HG03103 (cell line): ENCODE measurements at regions not wholly inside any gene's neighbourhood (a gene's known extent, or its start where the extent isn't known, plus 50 kb on each side); places are given as distances from the start of the nearest gene placed in this dataset.
"Not testable (repeated sequence)": the region's sequence is repeated elsewhere in the genome, so short reads cannot be mapped to it uniquely, and the experiment has no call there.

Experiments used
- ATAC-seq: cut with Tn5 transposase; IDR thresholded peaks from one replicate; pipeline ENCODE4 v1.9.1; 2021; ENCODE audit warnings: low read depth; ENCODE audit not compliant: unreplicated experiment

DNA sequence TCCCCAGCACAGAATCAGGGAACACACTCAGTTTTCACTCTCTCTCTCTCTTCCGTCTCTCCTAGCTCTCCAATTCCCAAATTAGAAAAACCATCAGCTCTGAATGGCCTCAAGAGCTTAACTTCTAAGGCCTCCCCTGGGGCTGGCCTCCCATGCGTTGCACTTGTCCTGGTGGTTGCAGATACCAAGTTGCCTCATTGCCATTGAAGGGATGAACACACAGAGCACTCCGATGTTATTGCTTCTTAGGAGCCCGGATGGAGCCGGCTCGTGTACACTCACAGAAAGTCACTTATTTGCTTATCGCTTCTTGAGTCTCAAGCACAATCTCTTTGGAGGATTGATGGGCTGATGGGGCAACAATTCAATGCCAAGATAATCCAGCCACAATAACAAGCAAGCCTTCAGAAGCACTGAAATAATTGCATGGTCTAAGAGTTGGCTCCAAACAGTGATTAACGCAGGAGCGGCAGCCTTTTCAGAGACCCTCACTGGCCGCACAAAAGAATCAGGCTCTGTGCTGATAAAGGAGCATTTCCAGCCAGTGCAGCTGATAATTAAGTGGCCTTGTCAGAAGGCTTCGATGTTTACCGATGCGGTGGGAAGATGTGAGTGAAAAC lies 175.8 kb upstream of the TMEM132C start:
- ATAC-seq = no peak

DNA sequence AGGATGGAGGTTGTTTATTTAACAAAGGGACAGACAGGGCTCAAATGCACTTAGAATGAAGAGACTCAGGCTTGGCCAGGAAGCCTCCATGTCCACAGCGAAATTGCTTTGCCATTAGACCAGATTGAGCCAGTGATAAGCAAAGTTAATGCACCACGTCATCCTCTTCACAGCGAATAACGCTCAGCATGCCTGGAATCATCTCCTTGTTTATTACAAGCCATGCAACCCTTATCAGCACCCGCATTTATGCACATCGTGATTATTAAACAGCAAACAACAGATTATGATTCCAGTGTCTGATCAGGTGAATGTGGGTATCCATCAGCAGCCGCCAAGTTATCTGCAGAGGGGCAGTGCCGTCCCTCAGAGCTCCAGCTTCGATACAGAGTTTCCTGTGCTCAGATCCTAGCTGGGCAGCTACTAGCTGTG lies 175.0 kb upstream of the TMEM132C start:
- no peak for ATAC-seq

DNA sequence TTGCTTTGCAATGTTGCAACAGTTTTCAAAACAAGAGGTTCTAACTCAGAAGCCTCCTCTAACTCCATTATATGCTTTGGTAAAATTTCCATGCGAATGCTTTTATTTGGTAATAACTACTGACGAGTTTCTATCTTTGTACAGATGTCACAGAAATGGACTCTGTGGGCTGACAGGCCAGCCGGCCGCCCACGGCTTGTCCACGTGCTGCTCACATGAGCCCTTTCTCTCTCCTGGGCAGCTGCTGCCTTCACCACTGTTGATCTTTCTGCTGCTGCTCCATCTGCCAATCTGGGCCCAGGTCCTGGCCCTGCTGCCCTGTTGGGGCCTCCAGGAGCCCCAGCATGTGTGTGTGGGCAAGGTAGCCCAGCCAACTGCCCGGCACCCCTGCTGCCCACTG lies 168.2 kb upstream of the TMEM132C start:
- no peak for ATAC-seq

DNA sequence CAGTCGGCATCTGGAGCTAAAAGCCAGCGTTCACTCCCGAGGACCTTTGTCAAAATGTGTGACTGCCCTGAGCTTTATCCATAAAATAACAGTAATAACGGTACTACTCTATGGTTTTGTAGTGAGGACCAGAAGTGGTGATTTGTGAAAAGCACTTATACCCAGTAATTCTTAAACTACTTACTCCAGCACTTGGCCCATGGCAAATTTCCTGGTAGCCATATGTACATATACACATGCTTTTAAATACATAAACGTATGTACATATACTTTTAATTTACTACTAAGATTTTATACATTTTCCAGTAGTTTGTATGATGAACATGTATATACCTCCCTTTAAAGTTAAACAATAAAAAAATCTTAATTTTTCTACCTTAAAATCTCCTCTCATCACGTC lies 163.8 kb upstream of the TMEM132C start:
- no peak for ATAC-seq

DNA sequence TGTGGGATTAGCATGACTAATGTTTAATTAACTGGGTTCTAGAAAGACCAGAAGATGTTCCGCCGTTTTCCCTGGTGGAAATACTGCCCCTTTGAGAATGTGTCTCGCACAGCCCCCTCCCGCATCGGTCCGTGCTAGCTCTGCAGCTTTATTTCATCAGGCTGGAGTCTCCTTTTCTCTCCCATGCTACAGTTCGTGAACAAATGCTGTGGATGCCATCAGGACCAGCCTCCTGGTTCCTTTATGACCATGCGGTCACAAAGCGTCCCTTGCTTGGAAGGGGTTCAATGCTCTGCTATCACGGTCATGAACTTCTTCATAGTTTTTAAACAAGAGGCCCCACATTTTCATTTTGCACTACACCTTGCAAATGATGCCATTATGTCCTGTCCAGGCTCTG lies 157.7 kb upstream of the TMEM132C start:
- ATAC-seq = no peak

DNA sequence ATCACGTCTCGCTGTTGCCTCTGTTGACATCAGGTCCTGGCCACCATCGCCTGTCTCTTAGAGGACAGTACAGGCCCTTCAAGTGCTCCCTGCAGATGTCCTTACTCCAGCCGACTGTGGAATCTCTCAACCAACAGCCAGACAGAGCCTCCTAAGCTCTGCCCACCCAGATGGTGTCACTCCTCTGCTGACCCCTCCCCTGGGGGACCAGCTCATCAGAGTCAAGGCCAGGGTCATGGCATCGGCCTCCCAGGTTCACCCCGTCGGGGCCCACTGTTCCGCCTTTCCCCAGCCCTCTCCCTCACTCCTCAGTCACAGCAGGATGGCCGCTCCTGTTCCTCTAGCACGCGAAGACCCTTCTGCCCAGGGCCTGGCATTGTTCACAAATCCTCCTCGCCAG lies 157.3 kb upstream of the TMEM132C start:
- no peak for ATAC-seq

DNA sequence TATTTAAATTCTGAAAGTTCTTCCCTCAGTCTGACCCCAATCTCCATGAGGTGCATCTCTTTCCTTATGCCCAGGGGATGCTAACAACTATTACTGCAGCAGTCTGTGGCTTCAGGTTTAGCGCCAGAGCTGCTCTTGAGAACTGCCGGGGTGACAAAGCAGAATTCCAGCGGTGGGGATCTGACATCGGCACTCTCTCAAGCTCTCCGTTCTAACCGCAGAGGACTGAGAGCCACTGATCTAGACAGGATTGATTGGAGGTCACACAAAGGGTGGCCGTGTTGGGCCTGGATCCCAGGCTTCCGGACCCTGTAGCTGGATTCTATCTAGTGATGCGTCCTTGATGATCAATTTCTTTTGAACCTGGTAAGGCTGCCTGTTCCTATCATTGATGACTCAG lies 155.6 kb upstream of the TMEM132C start:
- ATAC-seq = no peak

DNA sequence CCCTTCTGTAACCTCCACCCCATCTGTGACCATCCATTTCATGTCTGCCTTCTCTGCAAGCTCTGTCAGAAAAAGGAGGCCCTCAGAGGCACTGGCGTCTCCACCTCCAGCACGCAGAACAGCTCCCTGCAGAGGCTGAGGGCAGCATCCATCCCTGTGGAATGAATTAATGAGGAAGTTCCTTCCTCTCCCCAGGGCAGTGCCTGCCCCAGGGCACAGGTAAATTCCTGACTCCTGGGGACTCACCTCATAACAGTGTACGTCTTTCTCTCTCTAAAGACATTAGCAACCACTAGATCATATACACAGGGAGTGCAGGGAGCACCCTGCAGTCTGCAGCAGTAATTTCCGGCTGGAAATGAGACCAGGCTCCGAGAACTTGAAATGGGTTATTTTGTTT lies 155.0 kb upstream of the TMEM132C start:
- no peak for ATAC-seq

DNA sequence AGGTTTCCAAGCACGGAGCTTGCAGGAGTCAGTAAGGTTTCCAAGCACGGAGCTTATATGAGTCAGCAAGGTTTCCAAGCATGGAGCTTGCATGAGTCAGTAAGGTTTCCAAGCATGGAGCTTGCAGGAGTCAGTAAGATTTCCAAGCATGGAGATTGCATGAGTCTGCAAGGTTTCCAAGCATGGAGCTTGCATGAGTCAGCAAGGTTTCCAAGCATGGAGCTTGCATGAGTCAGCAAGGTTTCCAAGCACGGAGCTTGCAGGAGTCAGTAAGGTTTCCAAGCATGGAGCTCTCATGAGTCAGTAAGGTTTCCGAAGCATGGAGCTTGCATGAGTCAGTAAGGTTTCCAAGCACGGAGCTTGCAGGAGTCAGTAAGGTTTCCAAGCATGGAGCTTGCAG lies 153.7 kb upstream of the TMEM132C start:
- ATAC-seq = not testable (repeated sequence)

DNA sequence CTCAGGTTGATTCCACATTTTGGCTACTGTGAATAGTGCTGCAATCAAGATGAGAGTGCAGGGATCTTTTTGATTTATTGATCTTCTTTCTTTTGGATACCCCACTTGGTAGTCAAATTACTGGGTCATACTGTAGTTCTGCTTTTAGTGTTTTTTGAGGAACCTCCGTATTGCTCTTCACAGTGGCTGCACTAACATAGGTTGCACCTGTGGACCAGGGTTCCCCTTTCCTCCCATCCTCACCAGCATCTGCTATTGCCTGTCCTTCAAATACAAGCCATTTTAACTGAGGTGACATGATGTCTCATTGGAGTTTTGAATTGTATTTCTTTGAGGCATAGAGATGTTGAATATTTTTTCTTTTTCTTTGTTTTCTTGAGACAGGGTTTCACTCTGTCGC lies 152.5 kb upstream of the TMEM132C start:
- no peak for ATAC-seq

DNA sequence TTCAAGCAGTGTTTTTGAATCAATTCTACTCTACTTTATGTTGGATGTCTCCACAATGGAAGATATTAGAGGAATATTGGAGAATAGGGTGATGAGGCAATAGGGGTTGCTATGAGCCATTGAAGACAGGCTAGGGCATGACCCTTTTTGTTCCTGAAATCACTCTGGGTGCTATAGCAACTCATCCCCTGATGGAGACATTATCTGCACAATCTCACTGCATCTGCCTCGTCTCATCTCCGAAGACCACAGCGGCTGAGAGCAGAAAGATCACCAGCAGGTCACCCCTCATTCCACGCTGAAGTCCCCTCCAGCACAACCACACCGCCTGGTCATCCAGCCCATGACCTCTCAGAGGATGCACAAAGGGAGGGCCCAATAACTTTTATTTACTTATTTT lies 150.4 kb upstream of the TMEM132C start:
- ATAC-seq = no peak

DNA sequence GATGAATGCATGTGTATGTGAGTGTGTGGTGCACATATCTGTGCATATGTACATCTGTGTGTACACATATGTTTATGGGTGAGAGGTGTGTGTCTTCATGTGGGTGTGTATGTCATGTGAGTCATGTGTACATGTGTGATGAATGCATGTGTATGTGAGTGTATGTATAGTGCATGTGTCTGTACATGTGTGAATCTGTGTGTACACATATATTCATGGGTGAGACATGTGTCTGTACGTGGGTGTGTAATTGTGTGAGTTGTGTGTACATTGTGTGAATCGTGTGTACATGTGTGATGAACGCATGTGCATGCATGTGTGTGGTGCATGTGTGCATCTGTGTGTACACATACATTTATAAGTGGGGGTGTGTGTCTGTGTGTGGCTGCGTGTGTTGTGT lies 146.9 kb upstream of the TMEM132C start:
- no peak for ATAC-seq

DNA sequence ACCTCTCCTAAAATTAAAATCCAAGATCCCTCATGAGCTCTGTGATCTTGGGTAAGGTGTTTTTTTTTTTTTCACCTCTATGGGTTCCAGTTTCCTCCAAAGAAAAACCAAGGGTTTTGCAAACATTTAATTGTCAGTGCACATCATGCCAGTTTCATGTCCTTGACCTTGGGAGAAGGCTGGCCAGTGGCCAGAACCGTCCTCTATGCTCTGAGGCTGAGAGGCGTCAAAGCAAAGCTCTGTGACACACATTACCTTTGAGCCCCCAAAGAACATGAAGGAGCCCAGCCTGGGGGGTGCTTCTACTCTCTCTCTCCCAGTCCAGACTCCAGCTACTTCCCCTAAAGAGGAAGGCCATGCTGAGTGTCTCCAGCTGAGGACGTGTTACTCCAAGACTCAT lies 145.5 kb upstream of the TMEM132C start:
- no peak for ATAC-seq

DNA sequence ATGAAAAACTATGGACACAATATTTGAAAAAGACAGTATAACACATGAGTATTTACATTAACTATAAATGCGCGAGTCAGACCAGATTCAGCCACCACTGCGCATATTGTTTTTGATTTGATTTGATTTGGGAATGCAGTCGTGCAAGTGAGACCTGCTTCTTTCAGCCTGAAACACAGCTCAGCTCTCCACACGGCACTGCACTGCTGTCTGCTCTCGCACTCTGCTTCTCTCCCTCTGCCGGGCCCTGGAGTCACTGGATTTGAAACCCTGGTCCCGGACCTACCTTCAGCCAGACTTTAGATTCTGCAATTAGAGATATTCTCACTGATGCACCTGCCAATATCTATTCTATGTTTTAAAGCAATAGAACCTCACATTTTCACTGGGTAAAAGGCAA lies 143.9 kb upstream of the TMEM132C start:
- no peak for ATAC-seq

DNA sequence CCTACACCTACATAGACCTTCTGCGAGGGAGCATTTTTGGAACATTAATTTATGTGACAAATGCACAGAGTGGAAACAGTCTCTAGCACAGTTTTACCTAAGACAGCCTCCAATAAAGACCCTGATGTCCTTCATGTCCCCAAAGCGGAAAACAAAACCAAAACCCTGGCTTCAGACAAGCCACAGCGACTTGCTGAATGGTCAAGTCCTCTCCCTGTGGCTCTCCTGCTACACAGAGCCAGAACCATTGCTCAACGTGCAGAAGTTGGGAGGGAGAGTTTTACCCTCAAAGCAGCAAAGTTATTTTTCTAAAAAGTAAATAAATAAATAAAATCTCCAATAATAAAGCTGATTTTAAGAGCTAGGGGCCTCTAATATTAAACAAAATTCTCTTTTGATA lies 135.0 kb upstream of the TMEM132C start:
- ATAC-seq = no peak

DNA sequence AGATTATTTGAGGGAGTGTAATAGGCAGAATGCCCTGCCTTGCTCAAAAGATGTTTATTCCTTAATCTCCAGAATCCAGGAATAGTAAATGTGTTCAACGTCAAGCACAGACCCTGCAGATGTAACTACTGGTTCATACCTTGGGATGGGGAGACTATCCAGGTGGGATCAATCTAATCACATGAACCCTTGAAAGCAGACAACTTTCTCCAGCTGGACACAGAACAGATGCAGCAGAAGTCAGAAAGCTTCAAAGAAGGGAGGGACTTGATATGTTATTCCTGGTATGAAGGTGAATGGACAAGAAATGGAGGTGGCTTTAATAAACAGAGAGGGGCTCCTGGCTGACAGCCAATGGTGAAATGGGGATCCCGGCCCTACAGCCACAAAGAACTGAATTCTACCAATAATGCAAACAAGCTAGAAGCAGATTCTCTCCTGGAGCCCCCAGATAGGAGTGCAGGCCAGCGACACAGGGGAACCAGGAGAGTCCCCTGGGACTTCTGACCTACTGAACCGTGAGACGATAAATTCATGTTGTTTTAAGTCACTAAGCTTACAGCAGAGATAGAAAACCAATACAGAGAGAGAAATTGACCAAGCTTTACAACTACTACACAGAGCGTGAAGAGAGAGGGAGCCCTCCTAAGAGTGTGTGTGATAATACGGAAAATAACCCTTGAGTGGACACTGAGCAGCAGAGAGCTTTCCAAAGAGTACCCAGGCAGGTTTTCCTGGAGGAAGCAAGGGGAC lies 133.5 kb upstream of the TMEM132C start:
- ATAC-seq = no peak

DNA sequence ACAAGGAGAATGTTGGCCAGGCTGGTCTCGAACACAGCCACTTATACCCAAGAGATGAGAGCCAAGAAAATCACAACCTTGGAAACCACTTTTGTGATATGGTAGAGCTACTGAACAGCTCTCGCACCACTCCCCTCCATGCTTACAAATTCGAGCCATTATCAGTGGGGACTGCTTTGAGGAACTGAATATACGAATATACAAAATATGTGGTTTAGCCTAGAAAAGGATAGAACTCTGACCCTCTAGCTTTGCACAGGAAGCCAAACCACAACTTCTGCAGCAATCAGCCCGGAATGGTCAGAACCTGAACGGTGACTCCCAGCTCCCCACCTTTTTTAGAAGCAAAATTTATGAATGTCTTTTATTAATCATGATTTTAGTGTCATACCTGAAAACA lies 129.8 kb upstream of the TMEM132C start:
- ATAC-seq = no peak

DNA sequence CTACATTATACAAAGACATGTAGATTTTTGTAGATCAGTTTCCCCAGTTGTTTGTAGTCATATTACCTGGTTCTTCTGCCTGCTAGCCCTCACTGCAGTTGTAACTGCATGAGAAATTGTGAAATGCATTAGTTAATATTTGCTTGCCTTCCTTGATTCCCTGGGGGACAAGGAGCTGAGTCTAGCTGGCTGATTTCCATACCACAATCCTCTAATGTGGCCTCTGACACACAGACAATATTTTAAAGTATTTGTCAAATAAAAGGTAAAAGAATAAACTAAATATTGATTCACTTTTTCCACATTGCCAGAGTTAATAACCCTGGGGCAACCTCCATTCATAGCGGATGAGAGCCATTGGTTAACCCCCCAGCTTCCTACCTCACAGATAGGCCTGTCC lies 128.8 kb upstream of the TMEM132C start:
- no peak for ATAC-seq

DNA sequence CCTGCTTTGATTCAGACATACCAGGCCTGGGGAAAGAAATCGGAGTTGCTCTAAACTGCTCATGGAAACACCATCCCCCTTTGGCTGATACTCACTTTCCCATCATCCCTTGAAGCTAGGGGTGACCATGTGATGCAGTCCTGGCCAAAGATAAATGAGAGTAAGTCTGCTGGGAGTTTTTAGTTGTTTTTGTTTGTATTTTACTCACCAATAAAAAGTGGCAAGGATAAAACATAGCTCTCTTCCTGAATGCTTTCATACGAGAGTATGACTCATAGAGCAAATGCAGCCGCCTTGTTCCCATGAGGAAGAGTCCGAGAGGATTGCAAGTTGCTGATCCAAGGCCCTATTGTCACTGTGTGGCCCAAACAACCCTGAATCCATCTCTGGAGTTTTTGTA lies 126.4 kb upstream of the TMEM132C start:
- no peak for ATAC-seq

DNA sequence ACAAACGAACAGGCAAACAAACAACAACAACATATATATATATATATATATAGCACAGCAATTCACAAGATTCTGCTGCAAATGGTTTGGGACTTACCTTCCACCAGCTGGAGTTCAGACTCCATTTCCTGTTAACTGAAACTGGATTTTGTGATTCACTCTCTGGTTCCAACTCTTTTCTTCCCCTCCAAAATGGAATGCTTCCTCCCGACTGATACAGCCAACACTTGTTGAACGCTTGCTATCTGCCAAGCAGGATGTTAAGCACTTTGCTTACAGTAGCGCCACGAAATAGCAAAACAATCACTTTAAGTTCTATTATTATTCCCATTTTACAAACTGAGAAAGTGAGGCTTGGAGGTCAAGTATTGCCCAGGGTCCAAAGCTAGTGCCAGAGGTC lies 116.0 kb upstream of the TMEM132C start:
- ATAC-seq = no peak

DNA sequence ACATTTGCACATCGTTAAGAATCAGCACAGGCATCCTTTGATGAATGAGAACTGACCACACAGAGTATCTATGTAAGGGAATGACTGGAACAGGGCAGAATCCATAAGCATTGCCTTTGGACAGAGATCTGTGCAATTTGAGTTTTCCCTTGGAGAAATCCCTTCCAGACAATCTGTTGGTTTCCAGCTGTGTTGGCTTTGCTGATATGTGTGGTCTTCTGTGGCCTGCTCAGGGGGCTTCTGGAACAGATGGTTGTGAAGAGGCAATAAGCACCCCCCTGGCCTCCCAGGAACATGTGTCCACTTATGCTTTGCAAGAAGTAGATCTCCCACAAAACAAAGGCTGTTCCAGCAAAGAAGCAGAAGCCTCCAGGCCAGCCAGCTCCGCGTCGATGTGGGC lies 111.4 kb upstream of the TMEM132C start:
- ATAC-seq = no peak

DNA sequence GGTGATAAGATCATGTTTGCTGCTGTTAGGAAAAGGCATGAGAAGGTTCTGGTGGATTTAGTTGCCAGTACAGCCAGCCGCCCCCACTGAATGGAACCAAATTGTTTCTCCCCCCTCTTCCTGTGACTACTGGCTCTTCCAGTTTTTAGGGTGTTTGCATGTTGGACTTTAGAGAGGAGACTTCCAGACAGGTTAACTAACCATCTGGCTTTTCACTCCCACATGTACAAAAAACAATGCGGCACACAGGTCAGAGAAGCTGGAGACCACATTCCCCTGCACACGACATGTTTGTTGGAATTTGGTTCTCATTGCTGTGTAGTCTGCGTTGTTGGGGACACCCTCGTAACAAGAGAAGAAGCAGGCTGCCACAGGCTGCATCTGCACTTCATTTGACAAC lies 103.9 kb upstream of the TMEM132C start:
- no peak for ATAC-seq

DNA sequence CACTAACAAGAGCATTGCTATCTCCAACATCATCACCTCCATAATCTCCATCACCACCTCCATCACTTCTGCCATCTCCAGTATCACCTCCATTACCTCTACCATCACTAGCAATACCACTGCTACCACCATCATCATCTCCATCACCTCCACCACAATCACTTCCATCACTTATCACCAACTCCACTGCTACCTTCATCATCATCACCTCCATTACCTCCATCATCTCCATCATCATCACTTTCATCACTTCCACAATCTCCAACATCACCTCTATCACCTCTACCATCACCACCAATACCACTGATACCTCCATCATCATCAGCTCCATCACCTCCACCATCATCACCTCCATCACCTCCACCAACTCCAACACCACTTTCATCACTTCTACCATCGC lies 102.4 kb upstream of the TMEM132C start:
- ATAC-seq = no peak
